Stomach (tissue), 4 donors: ENCODE measurements at regions not wholly inside any gene's neighbourhood (a gene's known extent, or its start where the extent isn't known, plus 50 kb on each side); places are given as distances from the start of the nearest gene placed in this dataset.

Experiments used
- POLR2A ChIP-seq, 4 donors: fragments of 450-650 bp; IDR thresholded peaks; one replicate each; pipeline ENCODE4 v1.6.1; 2016; ENCODE audit warnings: antibody characterized with exemption in 4 of 4, control low read depth in 2 of 4, mild to moderate bottlenecking in 1 of 4, moderate library complexity in 1 of 4
- POLR2AphosphoS5 ChIP-seq, 3 donors: sonication (generic); formaldehyde crosslinking; IDR thresholded peaks; one replicate each; pipeline ENCODE4 v1.6.1; 2016; ENCODE audit warnings: antibody characterized with exemption in 3 of 3
- TF ChIP-seq, protein P1 (sequence below), 7 experiments: fragments of 450-650 bp in 4 of 7; fragments of 200-600 bp in 3 of 7; sonication (generic) in 3 of 7; IDR thresholded peaks; one replicate each; pipeline ENCODE4 v1.5.1; 2016 to 2019; ENCODE audit warnings: antibody characterized with exemption in 7 of 7, control low read depth in 2 of 7, mild to moderate bottlenecking in 1 of 7

DNA sequence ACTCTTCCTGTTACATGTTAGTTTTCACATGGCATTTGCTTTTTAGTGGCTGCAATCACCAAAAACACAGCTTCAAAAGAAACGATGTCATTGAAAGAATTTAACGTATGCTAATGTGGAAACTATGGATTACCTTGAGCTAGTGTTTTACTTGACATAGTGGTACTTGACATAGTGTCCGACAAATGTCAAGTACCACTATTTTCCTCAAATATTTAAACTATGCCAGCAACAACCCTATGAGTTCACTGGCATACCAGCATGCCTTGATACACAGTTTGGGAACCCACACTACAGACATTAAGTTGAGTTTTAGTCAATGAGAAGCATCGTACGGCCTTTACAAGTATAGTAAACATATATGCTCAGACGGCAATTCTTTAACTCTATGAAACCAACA, 560.3 kb downstream of the GALC start:
- TF ChIP-seq, protein P1, sequence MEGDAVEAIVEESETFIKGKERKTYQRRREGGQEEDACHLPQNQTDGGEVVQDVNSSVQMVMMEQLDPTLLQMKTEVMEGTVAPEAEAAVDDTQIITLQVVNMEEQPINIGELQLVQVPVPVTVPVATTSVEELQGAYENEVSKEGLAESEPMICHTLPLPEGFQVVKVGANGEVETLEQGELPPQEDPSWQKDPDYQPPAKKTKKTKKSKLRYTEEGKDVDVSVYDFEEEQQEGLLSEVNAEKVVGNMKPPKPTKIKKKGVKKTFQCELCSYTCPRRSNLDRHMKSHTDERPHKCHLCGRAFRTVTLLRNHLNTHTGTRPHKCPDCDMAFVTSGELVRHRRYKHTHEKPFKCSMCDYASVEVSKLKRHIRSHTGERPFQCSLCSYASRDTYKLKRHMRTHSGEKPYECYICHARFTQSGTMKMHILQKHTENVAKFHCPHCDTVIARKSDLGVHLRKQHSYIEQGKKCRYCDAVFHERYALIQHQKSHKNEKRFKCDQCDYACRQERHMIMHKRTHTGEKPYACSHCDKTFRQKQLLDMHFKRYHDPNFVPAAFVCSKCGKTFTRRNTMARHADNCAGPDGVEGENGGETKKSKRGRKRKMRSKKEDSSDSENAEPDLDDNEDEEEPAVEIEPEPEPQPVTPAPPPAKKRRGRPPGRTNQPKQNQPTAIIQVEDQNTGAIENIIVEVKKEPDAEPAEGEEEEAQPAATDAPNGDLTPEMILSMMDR (IDR thresholded peaks at IDR 0.05), result no peak
- TF ChIP-seq POLR2A (IDR thresholded peaks at IDR 0.05) (no peak), POLR2AphosphoS5 (IDR thresholded peaks at IDR 0.05) (no peak)
